HG03196 (cell line): ENCODE measurements at regions not wholly inside any gene's neighbourhood (a gene's known extent, or its start where the extent isn't known, plus 50 kb on each side); places are given as distances from the start of the nearest gene placed in this dataset.

Source experiments
- ATAC-seq: cut with Tn5 transposase; IDR thresholded peaks from one replicate; pipeline ENCODE4 v1.9.1; 2021; ENCODE audit not compliant: unreplicated experiment

DNA sequence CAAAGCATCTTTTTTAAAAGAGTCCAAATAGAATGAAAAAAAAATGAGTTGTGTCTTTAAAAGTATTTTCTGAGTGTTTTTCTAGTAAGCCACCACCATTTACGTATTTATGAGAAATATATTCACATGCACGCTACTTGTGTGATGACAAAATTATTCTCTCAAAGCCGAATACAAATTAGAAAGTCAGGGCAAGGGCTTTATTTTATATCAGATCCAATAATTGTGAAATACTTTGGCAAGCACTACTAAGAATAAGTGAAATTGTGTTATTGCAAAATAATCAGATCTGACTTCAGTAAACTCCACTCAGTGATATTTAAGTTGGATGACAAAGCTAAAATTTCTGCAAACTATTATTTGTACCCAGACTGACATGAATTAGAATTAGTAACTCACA lies 589.3 kb upstream of the KCNMB2 start:
- no peak for ATAC-seq

DNA sequence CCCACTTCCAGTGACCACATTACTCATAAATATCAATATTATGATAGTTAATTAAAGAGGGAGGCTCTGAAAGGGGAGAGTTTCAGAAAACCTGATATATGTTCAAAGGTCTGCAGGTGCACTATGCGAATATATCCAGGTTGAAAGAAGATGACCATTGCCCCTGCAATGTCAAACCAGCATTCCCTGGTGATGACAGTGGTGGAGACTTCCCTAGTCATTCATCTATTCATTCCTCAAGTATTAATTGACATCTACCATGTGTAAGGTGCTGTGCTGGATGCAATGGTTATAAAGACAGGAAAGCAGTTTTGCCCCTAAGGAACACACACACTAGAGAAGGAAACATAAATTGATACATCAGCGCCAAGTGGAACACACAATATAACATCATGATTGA lies 588.3 kb upstream of the KCNMB2 start:
- ATAC-seq = no peak

DNA sequence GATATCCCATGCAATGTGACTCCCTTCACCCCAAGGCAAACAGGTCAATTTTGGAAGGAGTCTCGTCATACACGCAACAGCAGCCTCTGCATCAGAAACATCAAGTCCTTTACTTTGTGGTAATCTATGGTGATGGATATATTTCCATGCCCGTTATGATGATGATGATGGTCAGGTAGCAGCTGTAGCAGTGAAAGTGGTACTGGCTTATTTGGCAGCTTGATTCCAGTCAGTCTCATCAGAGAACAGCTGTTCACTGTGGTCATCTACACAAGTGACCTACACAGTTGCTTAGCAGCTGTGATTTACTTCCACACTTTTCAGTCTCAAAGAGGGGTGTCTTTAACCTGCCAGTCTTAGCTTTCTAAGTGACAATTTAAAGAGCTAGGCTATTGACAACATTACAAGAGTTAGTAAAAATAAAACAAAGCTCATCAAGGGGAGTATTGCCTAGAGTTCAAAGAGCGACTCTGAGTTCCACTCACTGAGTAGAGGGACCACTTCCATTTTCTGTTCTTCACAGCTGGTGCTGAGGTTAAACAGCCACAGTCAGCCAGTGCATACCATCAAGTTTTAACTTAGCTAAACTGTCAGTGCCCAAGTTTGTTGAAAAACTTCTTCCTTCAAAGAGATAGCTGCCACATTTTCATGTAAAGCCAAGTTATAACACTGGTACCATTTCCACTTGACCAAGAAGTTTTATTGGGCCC lies 587.4 kb upstream of the KCNMB2 start:
- no peak for ATAC-seq

DNA sequence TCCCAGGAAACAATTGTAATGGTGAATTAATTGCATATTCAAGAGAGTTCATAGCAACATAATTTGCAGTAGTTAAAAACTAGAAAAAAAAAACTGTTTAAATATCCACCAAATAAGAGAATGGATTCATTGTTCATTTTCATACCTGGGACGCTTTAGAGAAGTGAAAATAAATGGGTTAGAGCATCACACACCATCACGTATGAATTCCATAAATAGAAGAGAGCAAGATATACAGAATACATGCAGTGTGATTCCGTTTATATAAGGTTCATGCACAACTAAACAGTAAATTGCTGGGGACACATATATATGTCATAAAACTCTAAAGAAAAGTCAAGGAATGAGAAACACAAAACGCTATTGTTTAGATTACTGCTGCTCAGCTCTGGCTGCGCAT lies 577.0 kb upstream of the KCNMB2 start:
- no peak for ATAC-seq

DNA sequence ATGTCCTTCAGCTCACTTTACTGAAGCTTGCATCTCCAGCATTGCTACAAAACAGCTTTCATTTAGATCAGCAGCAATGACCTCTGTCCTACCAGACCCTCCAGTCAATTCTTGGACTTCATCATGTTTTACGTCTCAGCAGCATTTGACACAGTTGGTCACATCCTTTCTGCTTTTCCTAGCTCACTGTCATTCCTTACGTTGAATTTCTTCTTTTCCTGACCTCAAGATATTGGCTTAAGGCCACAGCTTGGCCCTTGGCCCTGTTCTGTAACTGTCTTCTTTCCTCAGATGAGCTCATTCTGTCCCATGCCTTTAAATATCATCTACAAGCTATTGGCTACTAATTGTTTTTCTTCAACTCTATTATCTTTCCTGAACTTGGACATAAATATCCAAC lies 576.2 kb upstream of the KCNMB2 start:
- ATAC-seq = no peak

DNA sequence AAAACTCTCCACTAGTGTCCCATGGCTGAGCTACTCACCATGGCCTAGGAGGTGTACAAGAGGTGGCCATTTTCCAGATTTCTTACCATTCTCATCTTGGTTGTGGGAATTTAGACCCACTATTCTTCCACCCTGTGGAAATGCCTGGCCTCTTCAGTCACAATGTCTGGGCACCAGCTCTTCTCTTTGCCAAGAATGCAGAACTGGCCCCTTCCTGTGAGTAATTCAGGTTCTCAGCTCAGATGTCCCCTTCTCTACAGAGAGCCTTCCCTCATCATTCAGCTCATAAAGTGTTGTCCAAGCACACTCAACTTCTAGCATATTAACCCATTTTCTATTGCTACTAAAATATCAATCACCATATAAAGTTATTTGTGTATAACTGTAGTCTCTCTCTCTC lies 575.5 kb upstream of the KCNMB2 start:
- ATAC-seq = no peak

DNA sequence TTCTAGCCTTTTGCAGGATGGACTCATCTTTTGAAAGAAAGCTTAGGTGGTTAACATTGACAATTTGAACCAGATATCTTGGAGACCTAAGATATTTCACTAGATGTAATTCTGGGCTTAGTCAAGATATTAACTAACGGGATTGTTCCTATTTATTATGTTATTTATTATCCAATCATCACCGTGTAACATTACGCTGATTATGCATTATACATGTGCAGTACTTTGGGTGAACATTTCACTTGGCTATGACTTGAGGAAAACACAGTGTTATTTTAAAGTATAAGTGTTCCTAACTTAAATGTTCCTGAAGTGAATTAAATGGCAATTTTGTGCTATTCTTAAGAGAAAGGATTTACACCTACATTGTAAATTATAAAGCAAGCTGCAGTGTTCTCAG lies 574.5 kb upstream of the KCNMB2 start:
- ATAC-seq = no peak

DNA sequence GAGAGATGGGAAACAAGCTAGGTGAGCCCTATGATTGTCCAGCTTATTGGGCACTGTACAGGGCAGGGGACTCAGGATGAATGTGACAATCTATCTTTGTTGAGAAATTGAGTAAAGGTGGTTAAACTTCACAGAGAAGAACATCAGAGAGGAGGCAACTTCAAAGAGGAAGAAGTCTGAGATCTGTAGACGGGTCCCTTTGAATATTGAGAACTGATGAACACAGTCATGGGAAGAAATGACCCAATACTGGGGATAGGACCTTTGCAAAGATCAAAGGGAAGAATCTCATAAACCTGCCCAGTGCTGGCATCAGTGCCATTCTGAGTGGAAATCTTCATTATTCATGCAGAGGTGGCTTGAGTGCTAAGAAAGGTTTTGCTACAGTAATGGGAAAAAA lies 569.7 kb upstream of the KCNMB2 start:
- no peak for ATAC-seq

DNA sequence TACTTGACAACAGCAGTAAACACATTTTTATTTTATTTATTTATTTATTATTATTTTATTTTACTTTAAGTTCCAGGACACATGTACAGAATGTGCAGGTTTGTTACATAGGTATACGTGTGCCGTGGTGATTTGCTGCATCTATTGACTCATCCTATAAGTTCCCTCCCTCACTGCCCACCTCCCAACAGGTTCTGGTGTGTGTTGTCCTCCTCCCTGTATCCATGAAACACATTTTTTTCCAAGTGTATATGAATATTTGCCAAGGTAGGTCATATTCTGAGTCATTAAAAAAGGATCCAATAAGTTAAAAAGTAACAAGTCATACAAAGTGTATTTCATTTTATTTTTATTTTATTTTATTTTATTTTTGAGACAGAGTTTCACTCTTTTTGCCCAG lies 567.3 kb upstream of the KCNMB2 start:
- no peak for ATAC-seq

DNA sequence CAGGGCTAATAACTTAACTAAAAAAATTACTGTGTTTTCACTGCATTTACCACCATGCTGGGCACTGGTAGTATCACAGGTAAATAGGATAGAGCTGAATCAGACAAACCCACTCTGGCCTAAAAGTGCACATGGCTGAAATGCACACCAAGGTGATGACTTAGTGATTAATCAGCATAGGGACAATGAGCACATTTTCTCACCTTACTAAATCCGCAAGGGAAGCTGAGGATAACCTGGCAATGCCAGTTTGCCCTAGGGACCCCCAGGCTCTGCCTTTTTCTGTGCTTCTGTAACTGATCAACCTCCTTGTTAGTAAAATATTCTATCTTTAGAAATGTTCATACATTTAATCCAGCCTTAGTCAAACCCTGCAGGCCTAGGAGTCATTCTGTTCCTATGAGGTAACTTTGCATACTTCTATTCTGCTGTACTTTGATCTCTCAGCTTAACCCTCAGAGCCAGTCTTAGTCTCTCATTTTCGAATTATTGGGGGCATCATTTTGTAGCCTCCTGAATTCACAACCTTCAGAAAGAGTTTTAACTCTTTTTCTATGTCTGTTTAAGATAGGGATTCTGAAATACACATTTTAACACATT lies 562.9 kb upstream of the KCNMB2 start:
- no peak for ATAC-seq

DNA sequence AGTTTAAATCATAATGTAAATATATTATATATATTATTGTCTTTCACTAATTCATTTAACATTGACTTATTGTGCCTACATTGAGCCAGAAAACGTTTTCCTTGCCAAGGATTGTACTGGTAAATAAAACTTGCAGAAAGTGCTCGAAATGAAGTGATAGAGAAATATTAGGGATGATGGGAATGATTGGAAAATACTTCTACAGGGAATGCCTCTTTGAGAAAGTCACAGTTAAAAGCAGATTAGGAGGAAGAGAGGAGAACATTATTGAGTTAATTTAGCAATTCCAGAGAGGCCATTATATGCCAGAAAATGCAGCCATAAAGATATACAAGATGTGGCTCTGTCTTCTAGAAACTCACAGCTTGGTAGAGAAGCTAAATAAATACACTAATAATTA lies 560.0 kb upstream of the KCNMB2 start:
- ATAC-seq = no peak

DNA sequence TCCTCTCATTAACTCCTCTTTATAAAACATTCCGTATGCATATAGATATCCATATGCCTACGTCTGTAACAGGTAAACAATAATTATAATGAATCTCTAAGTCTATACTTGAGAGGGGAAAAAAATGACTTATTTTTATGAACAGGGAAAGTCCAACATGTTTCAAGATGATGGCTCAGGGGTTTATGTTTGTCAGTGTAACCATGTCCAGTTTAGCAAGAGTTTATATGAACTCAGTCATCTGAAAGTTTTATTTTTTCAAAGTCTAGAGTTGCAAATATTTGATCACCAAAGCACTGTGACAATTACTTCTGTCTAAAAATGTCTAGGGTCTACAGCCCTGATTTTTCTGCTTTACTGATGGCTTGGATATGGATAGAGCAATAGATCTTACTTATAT lies 559.4 kb upstream of the KCNMB2 start:
- ATAC-seq = no peak

DNA sequence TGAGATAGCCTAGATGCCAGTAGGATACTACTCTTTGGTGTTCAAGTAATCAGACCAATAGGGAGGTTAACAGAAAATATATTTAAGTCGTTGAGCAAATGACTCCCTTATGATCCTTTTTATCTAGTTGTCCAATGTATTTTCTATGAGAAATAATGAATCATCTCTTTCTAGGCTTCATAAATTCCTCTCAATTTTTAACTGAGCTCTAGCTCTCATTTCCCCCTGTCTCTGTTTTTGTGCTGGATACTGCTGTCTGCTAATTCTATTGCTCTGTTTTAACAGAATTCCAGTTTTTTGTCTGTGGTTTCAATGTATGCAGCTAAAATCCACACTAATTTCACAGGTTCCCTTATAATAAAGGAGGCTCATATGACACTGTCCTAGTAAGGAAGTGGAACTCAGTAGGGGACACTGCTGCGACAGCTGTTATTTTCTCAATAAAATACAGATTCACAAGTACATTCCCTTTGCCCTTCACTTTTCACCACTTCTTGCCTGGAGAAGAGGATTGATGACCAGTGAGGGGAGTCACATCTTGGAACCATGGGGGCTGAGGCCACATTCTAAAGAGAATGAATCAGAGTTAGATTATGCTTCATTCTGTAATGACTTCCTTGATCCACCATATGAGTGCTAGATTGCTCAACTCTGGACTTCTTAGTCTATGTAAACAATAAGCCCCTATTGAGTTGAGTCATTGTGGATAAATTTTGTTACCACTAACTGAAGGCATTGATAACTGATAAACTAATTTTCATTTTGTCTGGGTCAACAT lies 558.7 kb upstream of the KCNMB2 start:
- ATAC-seq = no peak

DNA sequence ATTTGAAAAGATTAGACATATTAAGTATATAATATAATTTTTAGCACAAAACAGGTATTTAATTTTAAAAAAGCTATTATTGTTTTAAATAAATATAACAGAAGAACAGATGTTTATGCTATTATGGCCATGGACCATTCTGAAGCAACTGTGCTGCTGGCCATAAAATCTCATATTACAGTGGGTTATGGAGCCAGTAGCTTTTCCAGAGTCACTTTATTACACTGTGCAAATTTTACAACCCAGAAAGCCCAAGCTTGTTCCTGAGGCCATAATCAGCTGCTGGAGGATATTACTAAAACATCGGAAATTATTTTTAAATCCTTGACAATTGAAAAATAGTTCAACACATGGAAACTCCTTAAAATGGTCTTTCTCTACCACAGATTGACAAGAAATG lies 557.3 kb upstream of the KCNMB2 start:
- no peak for ATAC-seq

DNA sequence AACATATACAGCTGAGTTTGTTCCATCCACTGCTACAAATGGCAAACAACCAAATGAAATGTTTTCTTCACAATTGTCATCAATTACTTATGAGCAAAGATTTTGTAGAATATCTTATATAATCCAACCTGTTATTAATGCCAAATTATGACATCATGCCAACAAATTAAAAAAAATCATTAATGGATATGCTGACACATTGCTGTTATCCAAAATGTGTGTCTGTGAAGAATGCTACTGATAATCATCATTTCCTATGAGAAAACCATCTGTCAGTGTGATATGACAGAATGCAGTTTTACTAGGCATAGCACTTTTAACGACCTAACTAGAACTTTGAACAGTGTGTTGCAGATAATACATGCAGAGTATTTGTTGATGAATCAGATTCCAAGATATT lies 556.5 kb upstream of the KCNMB2 start:
- ATAC-seq = no peak

DNA sequence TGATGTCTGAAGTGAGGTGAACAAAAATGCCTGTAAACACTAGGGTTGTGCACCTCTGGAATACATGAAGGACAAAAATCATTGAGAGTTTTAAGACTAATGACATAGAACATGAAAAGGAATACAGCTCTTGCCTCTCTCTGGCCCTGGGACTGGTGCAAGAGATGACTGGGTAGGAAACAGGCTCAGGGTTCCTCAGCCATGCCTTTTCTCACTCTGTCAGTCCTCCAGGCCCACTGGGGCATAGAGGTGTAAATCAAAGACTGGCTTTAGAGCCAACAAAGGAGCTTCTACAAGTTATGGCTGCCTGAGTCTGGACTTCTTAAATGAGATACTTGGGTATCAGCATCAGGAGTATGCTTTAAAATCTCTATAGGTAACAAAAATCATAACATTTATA lies 554.7 kb upstream of the KCNMB2 start:
- no peak for ATAC-seq

DNA sequence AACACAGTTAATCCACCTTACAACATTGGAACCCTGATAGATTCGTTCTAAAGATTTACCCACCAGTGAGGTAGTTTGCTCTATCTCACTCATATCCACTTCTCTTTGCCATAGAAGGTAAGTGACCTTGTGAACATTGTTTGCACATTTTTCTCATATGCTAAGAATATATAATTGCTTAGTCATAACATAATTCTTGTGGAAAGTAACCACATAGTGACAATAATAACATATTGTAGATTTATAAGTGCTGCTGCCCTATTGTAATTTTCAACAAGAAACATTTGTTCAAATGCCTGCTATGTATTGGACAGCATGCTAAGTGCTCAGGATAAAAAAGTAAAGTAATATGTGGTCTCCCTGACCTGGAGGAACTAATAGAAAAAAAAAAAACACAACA lies 554.2 kb upstream of the KCNMB2 start:
- ATAC-seq = no peak

DNA sequence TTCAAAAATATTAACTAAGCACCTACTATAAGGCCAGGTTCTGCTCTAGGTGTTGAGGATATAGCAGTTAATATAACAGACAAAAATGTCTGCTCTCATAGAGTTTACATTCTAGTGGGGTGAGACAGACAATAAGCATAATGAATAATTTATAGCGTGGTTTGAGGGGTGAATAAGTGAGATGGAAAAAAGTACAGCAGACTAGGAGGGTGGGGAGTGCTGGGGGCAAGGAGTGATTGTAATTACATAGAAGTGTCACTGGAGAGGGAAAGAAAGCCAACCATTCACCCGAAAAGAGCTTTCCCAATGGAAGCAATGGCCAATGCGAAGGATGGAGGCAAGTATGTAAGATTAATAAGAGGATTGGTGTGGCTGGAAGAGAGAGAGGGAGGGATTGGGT lies 552.9 kb upstream of the KCNMB2 start:
- ATAC-seq = no peak

DNA sequence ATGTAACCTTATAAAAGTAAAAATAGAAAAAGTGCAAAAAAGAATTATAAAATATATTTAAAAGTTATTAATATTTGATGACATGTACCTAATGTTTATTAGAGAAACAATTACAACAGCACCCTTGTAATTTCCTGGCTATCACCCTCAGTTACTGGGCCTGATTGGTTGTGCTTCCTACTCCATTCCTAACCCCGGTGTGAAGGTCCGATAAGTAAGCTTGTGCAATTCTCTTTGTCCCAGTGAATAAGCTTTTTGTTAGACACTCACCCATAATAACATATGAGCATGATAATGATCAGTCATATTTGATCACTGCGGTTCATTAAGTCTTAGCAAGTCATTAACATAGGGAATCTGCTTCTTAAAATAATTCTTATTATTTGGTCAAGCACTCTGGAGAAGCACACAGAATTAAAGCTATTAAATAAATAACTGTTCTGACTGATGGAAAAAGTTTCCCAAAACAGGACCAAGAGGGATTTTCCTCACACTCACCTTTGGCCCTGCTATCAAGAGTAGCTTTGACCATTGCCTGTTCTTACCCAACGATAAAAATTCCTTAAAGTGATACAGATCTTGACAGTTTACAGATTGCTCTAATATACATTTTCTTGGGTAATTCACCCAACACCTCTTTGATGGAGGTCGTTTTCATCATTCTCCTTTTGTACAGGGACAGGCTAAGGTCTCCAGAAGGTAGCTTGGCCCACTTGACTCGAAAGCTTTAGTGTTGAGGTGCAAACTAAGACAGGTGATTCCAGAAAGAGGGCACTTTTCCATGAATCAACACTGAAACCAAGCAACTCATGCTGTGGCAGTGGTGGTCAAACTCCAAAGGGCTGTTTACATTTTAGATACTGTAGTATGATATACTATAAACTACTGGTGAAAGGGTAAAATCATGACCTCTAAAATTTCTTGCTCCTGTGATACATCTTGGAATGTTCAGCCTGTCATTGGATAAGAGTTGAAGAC lies 543.0 kb upstream of the KCNMB2 start:
- no peak for ATAC-seq

DNA sequence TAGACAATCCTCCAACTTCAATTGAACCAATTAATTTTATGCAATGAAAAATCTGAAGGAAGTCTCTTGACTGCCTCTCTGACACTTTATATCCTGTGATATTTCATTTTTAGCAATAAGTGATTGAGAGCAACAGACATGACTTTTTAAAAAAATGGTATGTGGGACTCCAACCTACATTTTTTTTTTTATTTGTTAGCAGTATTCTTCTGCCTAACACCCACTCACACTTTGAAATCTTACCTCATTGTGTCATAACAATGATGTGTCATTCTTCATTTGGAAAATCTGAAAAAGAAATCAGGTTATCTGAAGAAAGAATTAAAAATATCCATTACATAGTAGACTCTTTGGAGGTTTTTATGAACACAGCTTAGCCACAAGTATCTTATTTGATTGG lies 541.3 kb upstream of the KCNMB2 start:
- no peak for ATAC-seq

DNA sequence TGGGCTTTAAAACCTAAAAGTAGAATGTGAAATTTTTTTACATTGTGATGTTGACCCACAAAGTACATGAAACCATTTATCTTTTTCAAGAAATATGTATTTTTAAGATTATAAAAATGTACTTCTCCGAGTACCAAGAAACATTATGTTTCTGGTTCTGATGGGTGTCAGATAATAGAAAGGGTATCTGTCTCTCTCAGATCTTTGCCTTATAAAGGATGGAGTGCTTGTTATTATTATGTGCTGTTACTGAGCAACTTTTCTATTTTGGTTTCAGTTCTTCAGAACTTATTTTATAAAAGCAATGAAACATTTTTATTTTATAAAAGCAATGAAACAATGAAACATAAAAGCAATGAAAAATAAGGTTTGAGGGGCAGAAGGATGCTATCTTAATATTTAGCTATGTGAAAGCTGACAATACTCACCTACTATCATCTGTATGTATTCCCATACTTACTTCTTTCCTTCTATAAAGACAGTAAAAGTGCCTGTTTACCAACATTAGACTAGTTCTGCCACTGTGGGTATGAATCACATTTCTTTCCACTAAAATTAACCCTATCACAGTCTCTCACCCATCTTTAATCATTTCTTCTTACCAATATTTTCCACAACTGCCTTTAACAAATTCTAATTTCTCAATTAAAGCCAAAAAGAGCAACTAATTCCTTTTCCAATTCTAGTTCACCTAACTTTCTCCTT lies 540.7 kb upstream of the KCNMB2 start:
- ATAC-seq = no peak
